NAMALWA (cell line): ENCODE measurements at regions not wholly inside any gene's neighbourhood (a gene's known extent, or its start where the extent isn't known, plus 50 kb on each side); places are given as distances from the start of the nearest gene placed in this dataset.

Experiments
- DNase-seq: peaks from one replicate; pipeline ENCODE4 v3.0.0-alpha.2; 2015; ENCODE audit warnings: low spot score

DNA sequence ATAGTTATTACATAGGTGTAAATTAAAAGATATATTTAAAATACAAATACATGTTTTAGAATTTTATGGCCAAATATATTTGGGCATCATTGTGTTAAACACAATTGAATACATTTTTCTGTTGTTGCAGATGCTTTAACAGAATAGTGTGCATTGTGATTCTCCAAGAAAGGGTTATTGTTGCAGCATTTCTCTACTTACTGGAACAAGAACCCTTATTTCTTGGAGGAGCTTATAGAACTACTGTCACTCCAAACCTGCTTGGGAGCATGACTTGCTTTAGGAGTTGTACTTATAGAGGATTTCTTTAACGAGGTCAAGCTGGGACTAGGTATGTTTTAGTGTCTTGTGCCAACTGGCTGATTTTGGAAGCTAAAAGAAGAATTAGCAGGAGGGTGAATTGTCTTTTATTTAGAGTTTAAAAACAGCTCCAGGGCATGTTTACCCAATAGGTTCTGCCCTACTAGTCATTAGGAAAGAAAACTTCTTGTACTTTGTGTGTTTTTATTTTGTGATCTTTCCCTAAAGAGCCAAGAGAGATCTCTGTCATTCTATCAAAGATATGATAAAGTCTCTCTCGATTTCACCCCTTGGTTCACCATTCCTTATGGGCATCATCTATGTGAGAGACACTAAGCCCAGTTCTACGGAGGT, 279.8 kb upstream of the SALL1 start:
- no peak for DNase-seq

DNA sequence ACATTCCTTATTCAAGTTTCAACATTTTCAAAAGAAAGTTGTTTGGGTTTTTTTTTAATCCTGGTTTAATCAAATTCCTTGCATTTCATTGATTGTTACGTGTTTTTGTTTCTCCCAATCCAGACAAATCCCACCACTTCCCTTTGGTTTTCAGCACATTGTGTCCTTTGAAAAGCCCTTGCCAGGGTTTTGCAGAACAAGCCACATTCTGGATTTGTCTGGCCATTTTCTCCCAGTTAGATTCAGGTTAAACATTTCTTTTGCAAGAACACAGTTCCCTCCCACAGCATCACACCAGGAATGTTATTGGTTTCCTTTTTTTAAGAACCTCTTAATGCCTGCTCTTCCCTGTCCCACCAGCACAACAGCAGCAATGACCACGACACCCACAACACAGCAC, 278.0 kb upstream of the SALL1 start:
- no peak for DNase-seq

DNA sequence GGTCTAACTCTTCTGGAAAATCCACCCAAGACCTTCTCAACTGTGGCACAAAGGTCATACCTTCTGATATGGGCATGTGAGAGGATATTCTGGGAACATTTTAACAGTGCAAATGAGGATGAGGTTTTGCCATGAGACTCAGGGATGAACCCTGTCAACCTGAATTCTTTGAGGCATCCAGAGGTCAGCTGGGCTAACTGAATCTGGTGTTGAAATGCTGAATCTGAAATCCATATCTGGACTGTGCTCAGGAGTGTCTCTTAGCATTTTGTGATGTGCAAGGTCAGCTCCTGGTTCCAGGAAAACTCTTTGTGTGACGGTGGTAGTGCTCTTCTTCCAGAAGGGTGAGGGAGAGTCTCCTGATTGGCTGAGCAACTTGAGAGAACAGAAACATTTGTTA, 276.0 kb upstream of the SALL1 start:
- no peak for DNase-seq

DNA sequence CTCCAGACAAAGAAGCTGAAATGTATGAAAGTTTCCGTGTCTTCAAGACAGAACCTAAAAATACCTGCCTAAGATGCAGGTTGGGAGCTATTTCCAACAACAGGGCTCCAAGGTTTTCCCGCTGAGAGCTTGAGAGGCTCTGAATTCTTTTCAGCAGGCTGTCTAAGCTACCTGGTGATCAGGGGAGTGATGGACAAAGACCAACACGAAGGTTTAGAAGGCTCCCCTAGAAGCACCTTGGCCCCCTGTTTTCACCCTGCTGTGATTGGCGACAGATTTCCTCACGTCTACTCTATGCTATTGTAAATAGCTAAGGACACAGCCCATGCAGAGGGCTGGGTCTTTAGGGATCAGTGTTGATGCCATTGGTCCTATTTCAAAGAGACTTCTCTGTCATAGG, 275.2 kb upstream of the SALL1 start:
- no peak for DNase-seq

DNA sequence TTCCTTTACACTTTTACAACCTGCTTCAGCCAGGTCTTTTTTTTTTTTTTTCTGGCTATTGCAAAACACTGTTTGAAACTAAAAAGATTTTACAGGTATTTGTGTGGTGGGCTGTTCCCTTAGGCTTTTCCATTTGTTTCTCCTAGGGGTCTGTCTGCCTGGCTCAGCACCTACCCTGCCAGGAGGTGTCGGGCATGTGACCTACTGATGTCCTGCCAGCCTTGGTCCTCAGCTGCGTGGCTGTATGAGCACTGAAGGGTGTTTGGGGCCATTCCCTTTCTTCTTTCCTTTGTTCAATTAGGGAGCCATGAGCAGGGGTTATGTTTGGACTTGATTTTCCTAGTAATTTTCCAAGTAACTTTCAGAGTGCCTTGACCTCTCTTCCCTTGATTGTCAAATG, 269.2 kb upstream of the SALL1 start:
- no peak for DNase-seq

DNA sequence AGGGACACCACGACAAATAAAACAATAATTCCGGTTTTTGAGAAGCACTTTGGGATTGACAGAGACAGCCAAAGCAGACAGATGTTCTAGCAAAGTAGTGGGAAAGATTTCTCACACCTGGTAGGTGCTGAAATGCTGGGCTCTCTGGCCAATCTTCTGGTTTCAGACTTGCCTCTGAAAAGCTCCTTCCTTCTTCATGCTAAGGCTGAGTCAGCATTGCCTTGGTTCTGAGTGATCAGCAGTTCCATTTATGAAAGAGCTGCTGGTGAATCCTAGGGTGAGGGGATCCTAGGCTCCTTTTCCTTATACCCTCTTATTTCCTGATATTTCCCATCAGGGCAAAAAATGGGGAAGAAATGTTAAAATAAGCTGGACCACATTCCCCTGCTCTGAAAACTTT, 268.7 kb upstream of the SALL1 start:
- DNase-seq = no peak

DNA sequence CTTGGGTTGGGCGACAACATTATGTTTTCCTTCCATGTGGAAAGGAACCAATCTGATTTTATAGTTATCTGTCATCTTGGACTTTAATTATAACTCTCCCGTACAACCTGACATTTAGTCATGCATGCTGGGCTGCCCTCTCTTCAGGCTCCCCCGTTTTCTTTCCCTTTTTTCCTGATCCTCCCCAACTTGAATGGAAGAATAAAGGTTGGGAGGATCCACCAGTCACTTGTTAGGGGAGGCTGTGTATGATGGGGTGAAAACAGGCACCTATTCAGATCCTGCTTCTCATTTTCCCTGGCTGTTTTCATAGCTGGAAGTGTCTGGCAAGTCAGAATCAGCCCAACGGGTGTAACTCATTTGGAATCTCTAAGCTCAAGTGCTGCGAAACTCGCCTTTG, 267.2 kb upstream of the SALL1 start:
- DNase-seq = no peak

DNA sequence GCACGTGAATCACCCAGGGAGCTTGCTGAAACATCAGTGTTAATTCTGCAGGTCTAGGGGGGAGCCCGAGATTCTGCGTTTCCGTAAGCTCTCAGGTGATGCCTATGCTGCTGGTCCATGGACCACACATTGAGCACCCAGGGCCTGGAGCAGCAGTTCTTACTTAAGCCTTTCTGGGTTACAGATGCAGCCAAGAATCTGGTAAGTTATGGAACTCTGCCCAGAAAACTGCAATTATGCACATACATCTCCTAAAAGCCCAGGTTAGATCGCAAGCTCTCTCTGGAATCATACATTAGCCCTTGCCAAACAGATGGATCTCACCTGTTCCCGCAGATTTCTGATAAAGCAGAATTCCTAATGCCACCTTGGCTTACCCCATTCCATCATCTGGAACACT, 265.9 kb upstream of the SALL1 start:
- no peak for DNase-seq

DNA sequence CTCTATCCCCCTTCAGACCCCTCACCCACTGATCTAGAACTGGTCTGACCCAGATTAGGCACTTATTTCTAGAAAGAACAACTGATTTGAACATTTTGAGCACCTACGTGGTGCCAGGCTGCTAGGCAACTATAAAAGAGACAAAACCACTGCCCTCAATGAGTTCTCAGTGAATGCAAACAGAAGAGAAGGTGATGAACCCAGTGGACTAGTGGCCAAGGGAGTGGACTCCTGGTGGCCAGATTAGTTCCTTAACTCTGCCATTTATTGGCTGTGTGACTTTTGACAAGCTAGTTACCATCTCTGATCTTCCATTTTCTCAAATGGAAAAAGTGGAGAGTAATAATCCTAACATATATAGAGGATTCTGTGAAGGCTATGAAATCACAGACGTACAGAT, 259.1 kb upstream of the SALL1 start:
- DNase-seq = no peak

DNA sequence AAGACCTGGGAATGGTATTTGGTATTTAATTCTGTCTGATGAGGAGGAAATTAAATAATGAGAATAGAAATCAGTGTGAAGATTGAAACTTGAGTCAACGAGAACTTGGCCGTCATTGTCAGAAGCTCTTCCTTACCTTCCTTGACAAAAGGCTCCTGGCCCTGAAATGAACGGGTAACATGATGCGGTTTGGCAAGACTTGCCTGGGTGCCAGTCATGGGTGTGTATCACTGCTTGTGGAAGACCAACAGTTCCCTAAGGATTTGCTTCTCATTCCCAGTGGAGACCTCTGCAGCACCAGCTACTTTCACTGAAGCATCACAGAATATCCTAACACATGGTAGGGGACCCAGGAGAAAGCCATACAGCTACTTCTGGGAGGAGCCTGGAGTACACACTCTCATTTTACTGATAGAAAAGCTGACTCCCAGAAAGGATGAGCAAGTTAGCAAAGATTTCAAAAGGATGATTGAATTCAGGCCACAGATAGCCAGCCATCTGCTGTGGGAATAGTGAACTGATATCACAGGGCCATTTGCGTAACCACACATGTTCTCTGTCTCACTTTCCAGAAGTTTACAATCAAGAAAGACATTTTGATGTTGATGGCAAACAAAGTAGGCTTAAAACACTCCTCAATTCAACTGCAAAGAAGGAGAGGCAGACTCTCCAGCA, 258.1 kb upstream of the SALL1 start:
- DNase-seq = no peak

DNA sequence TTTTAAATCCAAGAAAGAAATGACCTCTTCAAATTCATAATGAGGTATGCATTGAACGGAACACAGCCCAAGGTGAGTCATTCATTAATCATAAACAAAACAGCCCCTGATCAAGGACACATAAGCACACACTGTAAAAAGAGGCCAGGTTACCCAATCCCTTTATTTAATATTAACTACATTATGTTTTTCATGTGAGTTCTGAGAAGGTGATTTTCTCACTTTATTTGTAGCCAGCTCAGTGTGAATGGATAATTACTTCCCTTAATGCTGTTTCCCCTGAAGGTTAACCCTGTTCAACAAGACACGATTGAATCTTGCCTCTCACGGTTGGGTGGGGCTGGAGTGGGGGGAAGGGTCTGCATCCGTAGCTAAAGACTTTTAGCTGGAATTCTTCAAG, 257.3 kb upstream of the SALL1 start:
- DNase-seq = no peak

DNA sequence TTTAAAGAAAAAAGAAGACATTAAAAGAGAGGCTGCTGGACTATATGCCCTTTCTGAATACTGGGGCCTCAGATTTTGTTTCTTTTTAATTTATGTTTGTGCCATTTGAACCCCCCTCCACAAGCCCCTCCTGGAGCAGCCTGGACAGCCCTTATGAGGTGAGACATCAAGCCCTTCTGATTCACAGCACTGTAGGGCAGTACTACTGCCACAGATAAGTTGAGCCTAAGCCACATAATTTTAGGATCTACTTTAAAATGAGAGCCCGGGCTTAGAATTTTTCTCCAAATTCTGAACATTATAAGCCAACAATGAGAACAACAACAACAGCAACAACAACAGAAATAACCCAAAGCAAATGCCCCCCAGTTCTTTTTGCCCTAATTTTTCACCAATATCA, 256.9 kb upstream of the SALL1 start:
- DNase-seq = no peak

DNA sequence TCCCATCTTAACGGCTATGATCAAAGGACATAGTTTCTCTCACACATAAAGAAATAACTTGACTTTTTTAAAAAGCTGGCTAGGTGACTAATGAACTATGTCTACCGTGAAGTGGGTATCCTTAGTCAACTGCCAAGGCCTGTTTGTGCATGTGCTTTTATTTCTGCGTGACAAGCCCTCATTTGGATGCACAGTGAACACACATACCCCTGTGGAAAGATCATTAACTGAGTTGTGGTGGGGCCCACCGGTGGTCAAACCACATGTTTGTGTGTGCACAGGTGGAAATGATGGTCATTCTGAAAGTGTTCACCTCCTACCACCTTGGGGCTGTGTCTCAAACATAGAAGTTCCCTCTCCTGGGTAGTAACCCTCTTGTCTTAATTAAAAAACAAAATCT, 256.1 kb upstream of the SALL1 start:
- DNase-seq = no peak

DNA sequence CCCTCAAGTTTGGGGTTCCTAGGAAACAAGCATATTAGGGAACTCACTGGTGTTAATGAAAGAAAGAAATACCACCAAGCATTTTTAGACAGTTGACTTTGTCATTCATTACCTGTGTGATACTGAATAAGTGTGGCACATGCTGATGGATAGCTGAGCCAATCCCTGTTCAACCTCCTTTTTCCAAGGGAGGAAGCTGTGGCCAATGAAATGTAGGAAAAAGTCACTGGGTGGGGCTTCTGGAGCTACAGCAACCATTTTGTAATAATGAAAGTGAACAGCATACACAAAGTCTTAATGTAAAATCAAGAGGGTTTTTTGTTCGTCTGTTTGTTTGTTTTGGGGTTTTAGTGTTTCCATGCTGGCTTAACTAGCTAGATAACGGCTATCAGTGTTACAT, 254.3 kb upstream of the SALL1 start:
- DNase-seq = no peak

DNA sequence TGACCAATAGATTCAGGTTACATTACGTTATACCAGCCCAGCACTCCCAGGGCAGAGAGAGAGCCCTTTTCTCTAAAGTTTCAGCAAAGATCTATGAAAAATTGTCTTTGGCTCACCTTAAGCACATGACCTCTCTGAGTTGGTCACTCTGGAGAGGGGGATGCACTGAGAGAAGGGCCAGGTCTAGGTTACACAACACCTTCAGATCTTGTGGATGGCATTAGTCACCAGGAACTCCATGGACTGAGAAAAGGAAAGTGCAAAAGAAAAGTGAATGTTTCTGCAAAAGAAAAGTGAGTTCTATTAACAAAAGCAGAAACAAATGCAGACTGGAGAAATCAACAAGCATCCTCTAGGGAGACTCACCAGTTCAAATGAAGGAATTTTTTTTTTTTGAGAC, 253.3 kb upstream of the SALL1 start:
- DNase-seq = no peak

DNA sequence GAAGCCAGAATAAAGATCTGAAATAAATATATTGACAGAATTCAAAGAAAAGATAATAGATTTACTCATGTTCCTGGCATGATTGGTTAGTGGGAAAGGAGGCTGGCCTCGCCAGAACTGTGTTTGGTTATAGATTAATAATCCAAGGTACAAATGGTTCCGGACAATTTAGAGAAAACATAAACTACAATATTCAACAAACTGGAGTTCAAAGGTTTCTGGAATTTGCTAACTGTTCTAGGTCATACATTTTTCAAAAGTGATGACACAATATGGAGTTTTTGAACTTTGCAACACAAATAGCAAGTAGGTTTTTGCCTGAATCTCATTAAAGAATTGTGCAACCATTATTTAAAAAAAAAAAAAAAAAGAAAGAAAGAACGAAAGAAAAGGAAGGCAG, 251.7 kb upstream of the SALL1 start:
- no peak for DNase-seq

DNA sequence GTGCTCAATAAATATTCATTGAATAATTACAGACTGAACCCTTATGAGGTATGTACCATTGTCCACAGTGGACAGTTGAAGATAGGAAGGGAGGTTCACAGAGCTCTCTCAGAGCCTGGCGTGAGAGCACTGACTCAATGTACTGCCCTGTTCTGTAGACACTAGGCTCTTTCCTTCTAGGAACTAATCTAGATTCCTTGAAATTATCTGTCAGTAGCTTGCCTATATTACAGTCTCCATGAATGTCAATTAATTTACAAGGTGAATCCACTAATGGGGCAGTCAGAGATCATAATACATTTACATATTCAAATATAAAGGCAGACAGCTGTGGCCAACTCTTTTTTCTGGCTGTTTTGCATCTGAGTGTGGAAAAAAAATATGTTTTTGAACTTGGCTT, 251.2 kb upstream of the SALL1 start:
- DNase-seq = no peak

DNA sequence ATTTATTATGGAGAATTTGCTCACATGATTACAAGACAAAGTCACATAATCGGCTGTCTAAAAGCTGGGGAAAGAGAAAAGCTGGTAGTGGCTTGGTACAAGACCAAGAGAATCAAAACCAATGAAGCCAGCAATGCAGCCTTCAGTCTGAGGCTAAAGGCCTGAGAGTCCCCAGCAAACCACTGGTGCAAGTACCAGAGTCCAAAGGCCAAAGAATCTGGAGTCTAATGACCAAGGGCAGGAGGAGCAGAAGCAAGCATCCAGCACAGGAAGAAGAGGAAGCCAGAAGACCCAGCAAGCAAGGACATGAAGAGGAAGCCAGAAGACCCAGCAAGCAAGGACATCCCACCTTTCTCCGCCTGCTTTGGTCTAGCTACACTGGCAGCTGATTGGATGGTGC, 250.6 kb upstream of the SALL1 start:
- DNase-seq = no peak

DNA sequence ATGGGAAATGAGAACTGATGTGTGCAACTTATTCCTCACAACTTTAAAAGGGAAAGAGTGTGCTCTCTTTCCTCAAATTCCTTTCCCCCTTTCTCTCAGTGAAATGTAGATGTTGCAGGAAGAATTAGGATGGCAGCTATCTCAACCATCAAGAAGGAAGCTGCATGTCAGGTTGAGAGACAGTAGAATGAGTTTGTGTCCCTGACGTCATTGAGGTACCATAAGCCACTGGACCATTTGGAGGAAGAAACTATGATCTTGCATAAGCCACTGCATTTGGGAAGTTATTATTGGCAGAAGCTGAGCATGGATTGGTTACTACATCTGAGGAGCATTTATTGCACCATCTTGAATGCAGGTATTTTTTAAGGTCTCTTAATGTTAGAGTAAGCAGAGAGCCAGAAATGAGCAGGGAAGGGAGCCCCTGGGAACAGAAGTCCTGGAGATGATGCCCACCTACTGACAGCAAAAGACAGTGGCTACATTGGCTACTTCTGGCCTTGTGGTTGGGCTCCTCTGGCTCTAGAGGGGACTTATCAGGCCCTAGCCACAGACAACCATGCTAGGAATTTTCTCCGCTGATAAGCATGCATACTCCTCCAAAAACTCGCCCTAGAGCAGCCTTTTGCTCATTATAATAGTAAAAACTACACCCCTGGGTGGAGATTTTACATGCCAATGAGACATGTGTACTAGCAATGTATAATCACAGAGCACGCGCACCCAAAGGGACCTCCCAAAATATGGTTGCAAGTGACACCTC, 249.0 kb upstream of the SALL1 start:
- DNase-seq = no peak

DNA sequence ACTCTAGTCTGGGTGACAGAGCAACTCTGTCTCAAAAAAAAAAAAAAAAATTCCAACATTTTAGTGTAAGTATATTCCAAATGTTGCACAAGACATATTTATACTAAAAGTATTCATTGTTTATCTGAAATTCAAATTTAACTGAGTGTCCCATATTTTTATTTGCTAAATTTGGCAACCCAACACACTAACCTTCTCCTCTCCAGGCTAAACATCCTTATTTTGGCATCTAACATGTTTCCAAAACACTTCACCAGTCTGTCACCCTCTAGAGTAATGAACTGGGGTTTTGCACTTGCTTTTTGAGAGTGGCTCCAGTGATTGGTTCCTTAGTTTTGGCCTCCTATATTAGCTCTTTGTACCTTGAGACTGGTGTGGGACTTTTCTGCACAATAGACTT, 243.4 kb upstream of the SALL1 start:
- no peak for DNase-seq

DNA sequence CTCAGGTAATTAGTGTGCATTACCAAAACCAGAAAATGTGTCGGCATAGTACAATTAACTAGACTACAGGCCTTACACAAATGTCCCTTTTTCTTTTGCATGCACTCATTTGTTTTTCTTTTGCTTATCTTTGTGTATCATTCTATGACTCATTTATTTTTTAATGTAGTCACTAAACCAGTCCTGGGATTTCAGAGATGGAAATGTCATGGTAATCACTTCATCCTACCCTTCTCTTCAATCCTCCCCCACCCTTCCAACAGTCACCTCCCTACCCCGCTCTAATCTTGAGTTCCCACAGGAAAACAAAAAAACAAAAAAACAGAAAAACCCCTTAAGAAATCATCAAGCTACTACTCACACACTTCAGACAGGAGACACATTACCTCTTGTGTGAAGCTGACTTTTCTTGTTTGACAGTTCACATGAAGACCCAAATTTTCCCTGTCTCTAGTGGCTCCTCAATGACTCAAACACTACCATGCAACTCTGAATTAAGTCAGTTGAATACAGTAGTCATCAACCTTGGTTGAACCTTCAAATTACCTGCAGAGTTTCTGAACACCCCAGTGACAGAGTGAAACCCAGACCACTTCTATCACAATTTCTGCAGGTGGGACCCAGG, 242.4 kb upstream of the SALL1 start:
- DNase-seq = no peak

DNA sequence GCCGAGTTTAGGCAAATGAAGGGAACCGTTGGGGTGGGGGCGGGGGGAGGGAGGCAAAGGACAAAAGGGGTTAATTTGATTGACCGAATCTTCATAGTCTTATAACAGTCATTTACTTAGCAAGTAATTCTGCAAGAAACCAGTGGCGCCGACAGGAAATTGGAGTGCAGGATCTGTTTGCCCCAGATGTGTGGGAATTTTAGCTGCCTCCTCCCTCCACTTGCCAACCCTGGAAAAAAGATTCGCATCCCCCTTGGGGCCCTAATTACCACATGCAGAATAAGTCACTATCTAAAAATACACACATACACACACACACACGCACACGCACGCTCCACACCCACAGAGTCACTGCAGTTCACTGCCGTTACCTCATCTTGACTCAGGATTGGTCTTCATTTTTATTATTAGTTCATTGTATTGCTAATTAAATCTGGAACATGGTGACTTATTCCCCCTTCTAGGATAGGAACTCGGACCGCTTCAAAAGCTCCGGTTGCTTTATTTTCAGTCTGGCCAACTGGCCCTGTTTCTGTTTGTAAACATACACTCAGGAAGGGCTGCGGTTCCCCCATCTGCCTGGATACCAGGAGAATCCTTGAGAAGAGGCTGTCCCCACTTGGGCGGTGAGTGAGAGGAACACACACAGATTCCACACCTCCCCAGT, 241.6 kb upstream of the SALL1 start:
- DNase-seq = no peak
